Caki2 (cell line): ENCODE measurements at regions not wholly inside any gene's neighbourhood (a gene's known extent, or its start where the extent isn't known, plus 50 kb on each side); places are given as distances from the start of the nearest gene placed in this dataset.
"Not testable (repeated sequence)": the region's sequence is repeated elsewhere in the genome, so short reads cannot be mapped to it uniquely, and the experiment has no call there.

Experiments
- DNase-seq: peaks from one replicate; pipeline ENCODE4 v3.0.0-alpha.2; 2015; ENCODE audit warnings: low read depth
- in situ Hi-C: cut with HindIII; loops from 2 replicates; pipeline ENCODE4 v1.10.0; 2016; ENCODE audit warnings: low sequenced_read_pairs, low pct_unique_long_range_greater_than_20kb, mixed read lengths

DNA sequence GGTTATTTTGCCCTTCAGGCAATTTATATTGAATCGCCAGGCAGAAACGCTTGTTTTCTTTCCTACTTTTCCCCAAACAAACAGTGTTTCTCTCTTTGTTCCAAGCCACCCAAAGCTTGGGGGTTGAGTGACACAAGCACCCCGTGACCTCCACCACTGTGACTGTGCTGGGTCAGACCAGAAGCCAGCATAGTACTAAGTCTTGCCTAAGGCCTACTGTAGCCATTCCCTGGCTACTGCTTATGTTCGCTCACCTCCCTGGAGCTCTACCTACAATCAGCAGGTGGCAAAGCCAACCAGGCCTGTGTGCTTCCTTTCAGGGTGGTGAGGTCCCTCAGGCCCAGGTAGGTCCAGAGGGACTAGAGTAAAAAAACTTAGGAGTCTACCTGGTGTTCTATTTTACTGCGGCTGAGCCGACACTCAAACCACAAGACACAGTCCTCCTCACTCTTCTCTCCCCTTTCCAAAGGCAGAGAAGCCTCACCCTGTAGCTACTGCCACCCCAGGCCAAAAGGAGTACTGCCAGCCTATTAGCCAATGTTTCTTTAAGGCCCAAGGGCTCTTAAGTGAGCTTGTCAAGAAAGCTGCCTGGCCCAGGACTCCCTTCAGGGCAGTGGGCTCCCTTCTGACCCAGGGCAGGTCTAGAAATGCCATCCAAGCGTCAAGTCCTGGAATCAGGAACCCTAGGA lies 411.8 kb upstream of the MIS18BP1 start:
- DNase-seq: no peak
- in situ Hi-C loops: no loop called here

GRCh38 chr14:45658917-45659299 lies 405.9 kb upstream of the MIS18BP1 start:
- in situ Hi-C loops: no loop called here
- no peak for DNase-seq

DNA sequence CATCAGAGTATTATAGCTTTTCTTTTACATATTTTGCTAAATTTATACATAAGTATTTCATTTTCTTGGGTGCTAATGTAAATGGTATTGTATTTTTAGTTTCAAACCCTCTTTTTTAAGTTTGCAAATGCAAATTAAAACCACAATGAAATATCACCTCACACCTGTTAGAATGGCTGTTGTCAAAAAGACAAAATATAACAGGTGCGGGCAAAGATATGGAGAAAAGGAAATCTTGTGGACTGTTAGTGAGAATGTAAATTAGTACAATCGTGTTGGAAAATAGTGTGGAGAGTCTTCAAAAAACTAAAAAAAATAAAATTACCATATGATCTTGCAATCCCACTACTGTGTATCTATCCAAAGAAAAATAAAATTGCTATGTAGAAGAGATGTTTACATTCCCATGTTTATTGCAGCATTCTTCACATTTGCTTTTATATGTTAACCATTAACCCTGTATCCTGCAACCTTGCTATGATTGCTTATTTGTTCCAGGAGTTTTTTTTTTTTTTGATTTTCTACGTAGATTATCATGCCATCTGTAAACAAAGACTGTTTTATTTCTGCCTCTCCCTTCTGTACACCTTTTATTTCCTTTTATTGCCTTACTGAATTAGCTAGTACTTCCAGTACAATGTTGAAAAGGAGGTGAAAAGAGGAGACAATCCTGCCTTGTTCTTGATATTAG lies 405.4 kb upstream of the MIS18BP1 start:
- in situ Hi-C loops: no loop called here
- no peak for DNase-seq

GRCh38 chr14:45651890-45652289 lies 398.9 kb upstream of the MIS18BP1 start:
- no peak for DNase-seq
- in situ Hi-C loops: no loop called here

GRCh38 chr14:45650754-45651153 lies 397.8 kb upstream of the MIS18BP1 start:
- DNase-seq: no peak
- in situ Hi-C loops: no loop called here

DNA sequence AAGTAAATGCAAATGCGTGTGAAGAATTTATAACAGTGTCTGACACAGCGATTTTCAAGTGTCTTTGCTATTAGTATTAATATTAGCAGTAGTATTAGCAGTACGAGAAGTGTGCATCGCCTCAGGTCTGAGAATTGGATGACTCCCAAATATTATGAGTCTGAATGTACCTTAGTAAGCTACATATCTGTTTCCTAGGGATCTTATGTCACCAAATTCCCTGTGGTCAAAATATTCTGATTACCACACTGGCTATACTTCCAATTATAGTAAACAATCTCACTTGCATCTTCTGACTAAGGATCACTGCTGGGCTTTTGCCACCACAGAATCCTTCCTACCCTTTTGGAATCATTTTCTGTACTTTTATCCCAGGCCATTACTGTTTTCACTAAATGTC lies 396.0 kb upstream of the MIS18BP1 start:
- in situ Hi-C loops: no loop called here
- DNase-seq: no peak

DNA sequence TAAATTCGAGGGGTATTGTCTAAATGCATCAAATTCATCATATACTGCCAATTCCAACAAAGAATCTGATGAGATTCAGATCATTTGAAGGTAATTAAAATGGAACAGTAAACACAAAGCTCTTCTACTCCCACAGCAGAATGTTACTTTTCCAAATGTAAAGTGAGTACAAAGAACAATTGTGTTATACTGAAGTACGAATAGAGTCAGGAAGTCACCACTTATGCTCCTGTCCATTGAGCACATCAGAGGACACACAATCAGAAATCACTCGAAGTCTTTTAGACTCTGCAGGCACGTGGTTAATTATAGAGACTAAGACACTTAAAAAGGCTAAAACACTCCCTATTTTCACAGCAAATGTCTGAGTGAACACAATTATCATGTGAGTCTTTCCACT lies 388.5 kb upstream of the MIS18BP1 start:
- DNase-seq: no peak
- in situ Hi-C loops: no loop called here

DNA sequence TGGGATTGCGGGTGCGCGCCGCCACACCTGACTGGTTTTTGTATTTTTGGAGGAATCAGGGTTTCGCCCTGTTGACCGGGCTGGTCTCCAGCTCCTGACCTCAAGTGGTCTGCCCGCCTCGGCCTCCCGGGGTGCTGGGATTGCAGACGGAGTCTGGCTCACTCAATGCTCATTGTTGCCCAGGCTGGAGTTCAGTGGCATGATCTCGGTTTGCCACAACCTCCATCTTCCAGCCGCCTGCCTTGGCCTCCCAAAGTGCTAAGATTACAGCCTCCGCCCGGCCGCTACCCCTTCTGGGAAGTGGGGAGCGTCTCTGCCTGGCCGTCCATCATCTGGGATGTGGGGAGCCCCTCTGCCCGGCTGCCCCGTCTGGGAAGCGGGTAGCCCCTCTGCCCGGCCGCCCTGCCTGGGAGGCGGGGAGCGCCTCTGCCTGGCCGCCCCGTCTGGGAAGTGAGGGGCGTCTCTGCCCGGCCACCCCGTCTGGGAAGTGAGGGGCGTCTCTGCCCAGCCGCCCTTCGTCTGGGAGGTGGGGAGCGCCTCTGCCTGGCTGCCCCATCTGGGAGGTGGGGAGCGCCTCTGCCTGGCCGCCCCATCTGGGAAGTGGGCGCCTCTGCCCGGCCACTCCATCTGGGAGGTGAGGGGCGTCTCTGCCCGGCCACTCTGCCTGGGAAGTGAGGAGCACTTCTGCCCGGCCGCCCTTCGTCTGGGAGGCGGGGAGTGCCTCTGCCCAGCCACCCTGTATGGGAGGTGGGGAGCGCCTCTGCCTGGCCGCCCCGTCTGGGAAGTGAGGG lies 381.8 kb upstream of the MIS18BP1 start:
- in situ Hi-C loops, DNase-seq: not testable (repeated sequence)

DNA sequence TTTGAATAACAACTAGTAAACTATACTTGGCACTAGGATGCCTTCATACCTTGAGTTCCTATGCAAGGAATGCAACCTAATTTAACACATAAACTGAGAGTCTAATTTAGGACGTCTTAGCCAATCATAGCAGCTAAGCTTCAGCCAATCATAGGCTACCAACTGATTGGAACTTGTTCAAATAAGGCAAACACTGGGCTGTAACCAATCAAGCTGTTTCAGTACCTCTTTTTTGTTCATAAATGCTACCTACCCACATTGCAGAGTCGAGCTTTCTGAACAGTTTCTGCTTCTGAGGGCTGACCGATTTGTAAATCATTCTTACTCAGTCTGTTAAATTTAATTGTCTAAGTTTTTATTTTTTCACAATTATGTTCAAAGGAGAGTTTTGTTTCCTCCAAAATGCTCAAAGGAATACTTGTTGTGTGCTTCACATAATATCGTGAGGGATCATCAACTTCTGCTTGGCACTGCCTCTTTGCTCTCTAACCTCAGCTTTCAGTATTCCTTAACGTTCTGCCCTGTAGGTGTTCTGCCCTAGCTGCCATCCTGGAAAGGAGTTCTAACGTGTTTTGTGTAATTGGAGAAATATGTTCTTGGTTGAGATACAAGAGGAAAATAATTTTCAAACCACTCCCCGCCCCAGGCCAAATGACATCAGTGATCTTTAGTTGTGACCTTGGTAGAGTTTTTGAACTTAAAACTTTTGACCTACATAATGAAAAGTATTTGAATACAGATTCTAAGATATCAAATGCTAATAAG lies 380.4 kb upstream of the MIS18BP1 start:
- DNase-seq: no peak
- in situ Hi-C loops: no loop called here

DNA sequence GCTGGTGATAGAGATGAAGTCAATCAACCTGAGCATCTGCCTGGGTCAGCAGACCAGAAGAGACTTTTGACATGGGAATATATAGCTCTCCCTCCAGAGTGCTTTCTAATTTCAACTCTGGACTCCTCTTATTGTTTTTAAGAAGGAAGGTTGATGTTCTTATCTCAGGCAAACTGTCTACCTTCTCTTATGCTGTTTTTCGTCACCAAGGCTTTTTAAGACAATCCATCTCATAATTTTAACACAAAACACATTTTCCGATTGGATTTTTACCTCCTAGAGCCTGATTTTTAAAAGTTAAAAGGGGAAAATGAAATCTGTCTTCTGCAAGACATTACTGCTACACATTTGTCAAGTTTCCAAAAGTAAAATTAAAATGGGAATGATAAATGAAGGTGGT lies 368.7 kb upstream of the MIS18BP1 start:
- DNase-seq: no peak
- in situ Hi-C loops: no loop called here

DNA sequence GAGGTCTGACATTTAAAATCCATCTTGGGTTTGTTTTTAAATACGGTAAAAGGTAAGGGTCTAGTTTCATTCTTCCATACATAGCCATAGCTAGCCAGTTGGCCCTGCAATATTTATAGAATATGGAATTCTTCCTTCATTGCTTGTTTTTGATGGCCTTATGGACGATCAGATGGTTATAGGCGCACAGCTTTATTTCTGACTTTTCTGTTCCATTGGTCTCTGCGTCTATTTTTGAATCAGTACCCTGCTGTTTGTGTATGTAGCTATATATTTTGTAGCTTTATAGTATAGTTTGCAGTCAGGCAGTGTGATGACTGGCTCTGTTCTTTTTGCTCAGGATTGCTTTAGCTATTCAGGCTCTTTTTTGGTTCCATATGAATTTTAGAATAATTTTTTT lies 366.8 kb upstream of the MIS18BP1 start:
- in situ Hi-C loops: no loop called here
- no peak for DNase-seq

- in situ Hi-C loops: no loop called here
- DNase-seq: peak; percentile 3
Observed at GRCh38 chr14:45610318-45610717, 357.3 kb upstream of the MIS18BP1 start.

- DNase-seq: no peak
- in situ Hi-C loops: no loop called here
Observed at GRCh38 chr14:45587142-45587541, 334.1 kb upstream of the MIS18BP1 start.

- DNase-seq: no peak
- in situ Hi-C loops: no loop called here
Observed at GRCh38 chr14:45559626-45560025, 306.6 kb upstream of the MIS18BP1 start.

DNA sequence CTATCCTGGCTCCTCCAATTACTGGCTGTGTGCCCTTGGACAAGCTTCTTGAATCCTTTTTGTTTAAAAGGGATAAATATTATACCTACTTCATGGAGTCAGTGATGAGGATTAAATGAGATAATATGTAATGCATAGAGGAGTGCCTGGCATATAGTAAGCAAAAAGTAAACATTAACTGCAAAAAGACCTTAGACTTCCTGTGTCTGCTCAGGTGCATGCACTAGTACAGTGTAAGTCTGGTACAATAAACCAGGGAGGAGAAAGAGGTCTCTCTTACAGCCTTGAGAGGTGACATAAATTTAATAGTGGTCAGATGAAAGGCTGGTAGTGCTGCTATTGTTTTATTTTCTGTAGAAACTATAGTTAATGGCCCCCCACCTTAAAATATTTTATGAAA lies 305.2 kb upstream of the MIS18BP1 start:
- in situ Hi-C loops: no loop called here
- no peak for DNase-seq

DNA sequence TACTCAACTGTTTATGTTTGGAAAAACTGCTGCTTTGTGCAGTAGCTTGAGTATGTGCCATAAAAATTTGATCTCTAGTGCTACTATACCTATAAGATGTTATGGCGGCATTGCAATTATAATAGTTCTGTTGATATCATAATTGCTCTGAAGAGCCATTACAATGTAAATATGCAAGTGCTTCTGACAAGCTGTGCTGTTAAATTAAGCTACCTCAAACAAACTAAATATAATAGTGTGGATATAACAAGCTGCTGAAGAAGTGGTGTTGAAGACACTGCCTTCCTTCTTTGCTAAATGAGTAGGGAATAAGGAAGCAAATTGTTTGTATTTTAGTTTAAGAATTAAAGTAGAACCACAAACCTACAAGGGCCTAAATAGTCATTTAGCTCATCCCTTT lies 301.0 kb upstream of the MIS18BP1 start:
- no peak for DNase-seq
- in situ Hi-C loops: no loop called here

- DNase-seq, in situ Hi-C loops: not testable (repeated sequence)
Observed at GRCh38 chr14:45551240-45551820, 298.3 kb upstream of the MIS18BP1 start.

- no peak for DNase-seq
- in situ Hi-C loops: no loop called here
Observed at GRCh38 chr14:45531022-45531421, 278.0 kb upstream of the MIS18BP1 start.
